Hepatocyte (in vitro differentiated cells): ENCODE measurements at regions not wholly inside any gene's neighbourhood (a gene's known extent, or its start where the extent isn't known, plus 50 kb on each side); places are given as distances from the start of the nearest gene placed in this dataset.
"Not testable (repeated sequence)": the region's sequence is repeated elsewhere in the genome, so short reads cannot be mapped to it uniquely, and the experiment has no call there.

ENCODE experiments used
- DNase-seq: peaks from one replicate; pipeline ENCODE4 v3.0.0-alpha.2; 2016; ENCODE audit warnings: low spot score
- H2AFZ ChIP-seq: fragments of 200-600 bp; sonication (generic); 2 replicates; pipeline ENCODE4 v1.6.0; 2016; ENCODE audit warnings: antibody characterized with exemption, mild to moderate bottlenecking
- H3K27ac ChIP-seq: fragments of 200-600 bp; sonication (generic); 2 replicates; pipeline ENCODE4 v1.5.1; 2016; ENCODE audit warnings: mild to moderate bottlenecking
- H3K27me3 ChIP-seq: fragments of 200-600 bp; sonication (generic); 2 replicates; pipeline ENCODE4 v1.6.1; 2016
- H3K36me3 ChIP-seq: fragments of 200-600 bp; sonication (generic); replicated peaks from 2 replicates; pipeline ENCODE4 v1.5.1; 2016; ENCODE audit warnings: low read depth; ENCODE audit not compliant: insufficient read depth
- H3K4me1 ChIP-seq: fragments of 200-600 bp; sonication (generic); 2 replicates; pipeline ENCODE4 v1.5.1; 2016; ENCODE audit warnings: mild to moderate bottlenecking, moderate library complexity; ENCODE audit not compliant: insufficient read depth
- H3K4me2 ChIP-seq: fragments of 200-600 bp; sonication (generic); 2 replicates; pipeline ENCODE4 v1.6.0; 2016
- H3K4me3 ChIP-seq: fragments of 200-600 bp; sonication (generic); 2 replicates; pipeline ENCODE4 v1.5.1; 2016; ENCODE audit warnings: mild to moderate bottlenecking
- H3K79me2 ChIP-seq: fragments of 200-600 bp; sonication (generic); 2 replicates; pipeline ENCODE4 v1.6.0; 2017; ENCODE audit warnings: mild to moderate bottlenecking
- H3K9me2 ChIP-seq: fragments of 200-600 bp; sonication (generic); replicated peaks from 2 replicates; pipeline ENCODE4 v1.6.0; 2017; ENCODE audit warnings: mild to moderate bottlenecking; ENCODE audit not compliant: insufficient read depth
- H3K9me3 ChIP-seq: fragments of 200-600 bp; sonication (generic); 2 replicates; pipeline ENCODE4 v1.5.1; 2016; ENCODE audit warnings: low read depth, mild to moderate bottlenecking
- H4K20me1 ChIP-seq: fragments of 200-600 bp; sonication (generic); 2 replicates; pipeline ENCODE4 v1.6.0; 2016; ENCODE audit warnings: mild to moderate bottlenecking; ENCODE audit not compliant: insufficient read depth, poor library complexity, severe bottlenecking
- EZH2 ChIP-seq: fragments of 200-600 bp; sonication (generic); IDR thresholded peaks from 2 replicates; pipeline ENCODE4 v1.6.1; 2016; ENCODE audit warnings: antibody characterized with exemption, mild to moderate bottlenecking, borderline replicate concordance
- EZH2phosphoT487 ChIP-seq: fragments of 200-600 bp; sonication (generic); IDR thresholded peaks from one replicate; pipeline ENCODE4 v1.6.1; 2018; ENCODE audit warnings: antibody characterized with exemption, mild to moderate bottlenecking, low read depth, moderate library complexity; ENCODE audit not compliant: unreplicated experiment, severe bottlenecking
- WGBS: methylation state at CpG from one replicate; pipeline ENCODE4 v1.1.6; 2016; ENCODE audit warnings: low lambda C conversion rate; ENCODE audit errors: missing lambda C conversion rate; 5-methylcytosine and 5-hydroxymethylcytosine counted together
- TF ChIP-seq, protein P1 (sequence below): fragments of 200-600 bp; sonication (generic); IDR thresholded peaks from 2 replicates; pipeline ENCODE4 v1.5.1; 2016; ENCODE audit warnings: antibody characterized with exemption, mild to moderate bottlenecking; ENCODE audit not compliant: poor library complexity

DNA sequence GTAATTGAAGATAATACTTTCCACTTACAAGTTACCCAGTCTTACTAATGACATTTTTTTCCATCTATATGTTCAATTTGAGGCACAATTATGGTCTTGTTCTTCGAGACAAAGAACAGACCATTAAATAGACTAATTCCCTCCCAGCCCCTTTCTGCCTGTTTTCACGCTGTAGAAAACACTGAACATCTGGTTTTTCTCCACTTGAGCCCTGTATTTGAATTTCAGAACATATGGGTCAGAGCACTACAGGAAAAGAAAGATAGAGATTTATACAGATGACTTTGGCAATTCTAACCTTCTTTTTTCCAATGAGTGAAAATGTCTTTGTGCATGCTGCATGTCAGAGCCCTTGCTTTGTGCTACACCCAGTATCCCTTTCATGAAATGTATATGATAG, 506.9 kb downstream of the LRRC70 start:
- Histone ChIP-seq H3K4me2 (peak overlapping the region; percentile 9), H3K27me3 (no peaks in the 10 kb centered on the region), H3K79me2 (no peaks in the 10 kb centered on the region), H3K4me1 (peaks cover 8% of the 10 kb centered on the region), H3K9me3 (no peaks in the 10 kb centered on the region), H3K9me2 (no peaks in the 10 kb centered on the region), H3K4me3 (no peak overlapping the region), H3K36me3 (no peaks in the 10 kb centered on the region), H2AFZ (no peak overlapping the region), H4K20me1 (no peaks in the 10 kb centered on the region), H3K27ac (no peak overlapping the region)
- no peak for DNase-seq
- TF ChIP-seq, protein P1, sequence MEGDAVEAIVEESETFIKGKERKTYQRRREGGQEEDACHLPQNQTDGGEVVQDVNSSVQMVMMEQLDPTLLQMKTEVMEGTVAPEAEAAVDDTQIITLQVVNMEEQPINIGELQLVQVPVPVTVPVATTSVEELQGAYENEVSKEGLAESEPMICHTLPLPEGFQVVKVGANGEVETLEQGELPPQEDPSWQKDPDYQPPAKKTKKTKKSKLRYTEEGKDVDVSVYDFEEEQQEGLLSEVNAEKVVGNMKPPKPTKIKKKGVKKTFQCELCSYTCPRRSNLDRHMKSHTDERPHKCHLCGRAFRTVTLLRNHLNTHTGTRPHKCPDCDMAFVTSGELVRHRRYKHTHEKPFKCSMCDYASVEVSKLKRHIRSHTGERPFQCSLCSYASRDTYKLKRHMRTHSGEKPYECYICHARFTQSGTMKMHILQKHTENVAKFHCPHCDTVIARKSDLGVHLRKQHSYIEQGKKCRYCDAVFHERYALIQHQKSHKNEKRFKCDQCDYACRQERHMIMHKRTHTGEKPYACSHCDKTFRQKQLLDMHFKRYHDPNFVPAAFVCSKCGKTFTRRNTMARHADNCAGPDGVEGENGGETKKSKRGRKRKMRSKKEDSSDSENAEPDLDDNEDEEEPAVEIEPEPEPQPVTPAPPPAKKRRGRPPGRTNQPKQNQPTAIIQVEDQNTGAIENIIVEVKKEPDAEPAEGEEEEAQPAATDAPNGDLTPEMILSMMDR, result no peak
- no peak for TF ChIP-seq EZH2phosphoT487
- TF ChIP-seq EZH2, result no peak
- WGBS, result 37% methylated on average over 2 of the region's 2 CpGs

DNA sequence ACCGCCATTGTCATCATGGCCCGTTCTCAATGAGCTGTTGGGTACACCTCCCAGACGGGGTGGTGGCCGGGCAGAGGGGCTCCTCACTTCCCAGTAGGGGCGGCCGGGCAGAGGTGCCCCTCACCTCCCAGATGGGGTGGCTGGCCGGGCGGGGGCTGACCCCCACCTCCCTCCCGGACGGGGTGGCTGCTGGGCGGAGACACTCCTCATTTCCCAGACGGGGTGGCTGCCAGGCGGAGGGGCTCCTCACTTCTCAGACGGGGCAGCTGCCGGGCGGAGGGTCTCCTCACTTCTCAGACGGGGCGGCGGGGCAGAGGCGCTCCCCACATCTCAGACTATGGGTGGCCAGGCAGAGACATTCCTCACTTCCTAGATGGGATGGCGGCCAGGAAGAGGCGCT, 505.1 kb downstream of the LRRC70 start:
- H3K36me3 ChIP-seq, H4K20me1 ChIP-seq, H3K27me3 ChIP-seq, H2AFZ ChIP-seq, H3K4me1 ChIP-seq, H3K4me2 ChIP-seq, H3K4me3 ChIP-seq, H3K79me2 ChIP-seq, DNase-seq, H3K9me2 ChIP-seq, H3K9me3 ChIP-seq, H3K27ac ChIP-seq: not testable (repeated sequence)
- whole genome bisulfite sequencing, result 95% methylated on average over 12 of the region's 22 CpGs

DNA sequence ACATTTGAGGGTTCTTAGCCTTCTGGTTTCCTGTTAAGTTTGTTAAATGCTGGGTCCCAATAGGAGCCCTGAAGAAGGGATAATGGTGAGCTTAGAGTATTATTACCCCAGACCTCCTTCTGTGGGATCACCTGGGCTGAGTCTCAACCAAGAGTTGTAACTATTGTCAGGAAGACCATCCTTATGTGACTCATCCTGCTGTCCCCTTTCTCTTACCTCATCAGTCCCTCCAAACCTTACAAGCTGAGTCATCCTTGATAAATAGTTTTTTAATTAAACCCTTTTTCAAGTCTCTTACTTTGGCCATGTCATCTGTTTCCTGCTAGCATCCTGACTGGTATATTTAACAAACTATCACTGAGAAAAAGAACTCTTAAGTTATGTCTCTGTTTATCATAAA, 502.8 kb downstream of the LRRC70 start:
- Histone ChIP-seq H3K79me2 (no peaks in the 10 kb centered on the region), H3K4me1 (peaks cover 8% of the 10 kb centered on the region), H3K9me2 (no peaks in the 10 kb centered on the region), H2AFZ (no peak overlapping the region), H4K20me1 (no peaks in the 10 kb centered on the region), H3K27ac (no peak overlapping the region), H3K9me3 (no peaks in the 10 kb centered on the region), H3K27me3 (no peaks in the 10 kb centered on the region), H3K36me3 (no peaks in the 10 kb centered on the region), H3K4me3 (no peak overlapping the region), H3K4me2 (no peak overlapping the region)
- no peak for DNase-seq
- TF ChIP-seq, protein P1, result no peak
- no peak for TF ChIP-seq EZH2
- TF ChIP-seq EZH2phosphoT487, result no peak

DNA sequence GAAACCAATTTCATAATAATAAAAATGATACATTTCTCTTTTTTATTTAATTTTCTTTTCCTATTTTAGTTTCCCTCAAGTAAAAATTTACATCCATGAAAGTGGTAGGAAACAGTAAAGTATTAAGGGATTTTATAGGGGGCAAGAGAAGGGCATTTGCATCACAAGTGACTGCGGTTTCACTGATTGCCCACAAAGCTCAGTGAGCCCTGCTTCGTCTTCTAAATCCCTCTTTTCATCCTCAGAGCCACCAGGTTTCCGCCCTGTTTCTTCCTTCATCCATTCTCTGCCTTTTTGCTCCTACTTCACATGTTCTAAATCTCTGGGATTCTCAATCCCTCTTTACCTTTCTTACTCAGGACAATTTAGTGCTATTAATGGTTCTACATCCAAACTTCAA, 491.4 kb downstream of the LRRC70 start:
- TF ChIP-seq EZH2 (no peak), EZH2phosphoT487 (no peak)
- TF ChIP-seq, protein P1, result no peak
- Histone ChIP-seq H3K79me2 (no peaks in the 10 kb centered on the region), H4K20me1 (no peaks in the 10 kb centered on the region), H3K4me3 (no peak overlapping the region), H2AFZ (no peak overlapping the region), H3K9me2 (no peaks in the 10 kb centered on the region), H3K36me3 (no peaks in the 10 kb centered on the region), H3K4me2 (no peak overlapping the region), H3K27me3 (no peaks in the 10 kb centered on the region), H3K4me1 (no peaks in the 10 kb centered on the region), H3K27ac (no peak overlapping the region), H3K9me3 (no peaks in the 10 kb centered on the region)
- WGBS, result 72% methylated on average over 3 of the region's 3 CpGs
- DNase-seq, result no peak
